Stimulated activated naive B cell treated with anti-CD40 and anti-IgM and Interleukin-4, amounts not matched to agents 10 μg/mL and 1 μg/mL and 100 μg/mL, for 72 hours (primary cell): ENCODE measurements at regions not wholly inside any gene's neighbourhood (a gene's known extent, or its start where the extent isn't known, plus 50 kb on each side); places are given as distances from the start of the nearest gene placed in this dataset.
A peak's percentile ranks its signal among the peaks of the same experiment; 100 is the strongest.
"Not testable (repeated sequence)": the region's sequence is repeated elsewhere in the genome, so short reads cannot be mapped to it uniquely, and the experiment has no call there.

ENCODE experiments used
- ATAC-seq, 2 donors: fragments of 150-1000 bp; cut with Tn5 transposase; replicated peaks; 2 replicates each; pipeline ENCODE4 v1.10.0; 2021; ENCODE audit warnings: moderate library complexity in 1 of 2
- DNase-seq: peaks from one replicate; pipeline ENCODE4 v3.0.0; 2021
- H3K27ac Mint-ChIP-seq: one replicate; pipeline ENCODE4 v1.8.0; 2022; ENCODE audit warnings: mild to moderate bottlenecking, mixed read lengths
- H3K27me3 Mint-ChIP-seq, 2 donors: one replicate each; pipeline ENCODE4 v1.8.0; 2022; ENCODE audit warnings: mixed read lengths in 2 of 2
- H3K36me3 Mint-ChIP-seq, 2 donors: one replicate each; pipeline ENCODE4 v1.8.0; 2022; ENCODE audit warnings: mixed read lengths in 2 of 2, mild to moderate bottlenecking in 1 of 2
- H3K4me1 Mint-ChIP-seq, 2 donors: one replicate each; pipeline ENCODE4 v1.8.0; 2022; ENCODE audit warnings: mixed read lengths in 2 of 2, mild to moderate bottlenecking in 1 of 2
- H3K4me3 Mint-ChIP-seq, 2 donors: one replicate each; pipeline ENCODE4 v1.8.0; 2022; ENCODE audit warnings: mild to moderate bottlenecking in 2 of 2, mixed read lengths in 2 of 2, moderate library complexity in 1 of 2
- H3K9me3 Mint-ChIP-seq, 2 donors: one replicate each; pipeline ENCODE4 v1.8.0; 2022; ENCODE audit warnings: mixed read lengths in 2 of 2, mild to moderate bottlenecking in 1 of 2

GRCh38 chr1:244334842-244335241 is 116.9 kb downstream of the ADSS2 start:
- H3K9me3 Mint-ChIP-seq, H3K4me1 Mint-ChIP-seq, DNase-seq: not testable (repeated sequence)

GRCh38 chr1:244335456-244335855 is 116.3 kb downstream of the ADSS2 start:
- DNase-seq (no peak), ATAC-seq (no peak)
- Mint-ChIP-seq H3K9me3 (peaks cover 2 to 4% of the 10 kb centered on the region in 2 donors), H3K27me3 (peaks cover 23 to 32% of the 10 kb centered on the region in 2 donors), H3K4me3 (no peak overlapping the region), H3K36me3 (peaks cover 3% of the 10 kb centered on the region in 2 donors), H3K4me1 (peaks cover 0 to 2% of the 10 kb centered on the region in 2 donors), H3K27ac (no peak overlapping the region)

More at GRCh38 chr1:244334842-244335241, 116.9 kb downstream of the ADSS2 start:
- ATAC-seq, H3K4me3 Mint-ChIP-seq, H3K27ac Mint-ChIP-seq, H3K36me3 Mint-ChIP-seq: not testable (repeated sequence)
- H3K27me3 Mint-ChIP-seq = peaks cover 20 to 29% of the 10 kb centered on the region in 2 donors

GRCh38 chr1:244336232-244336899 is 115.3 kb downstream of the ADSS2 start:
- DNase-seq (no peak), ATAC-seq (no peak)
- H3K9me3 Mint-ChIP-seq = peaks cover 2 to 4% of the 10 kb centered on the region in 2 donors
- H3K27ac Mint-ChIP-seq = no peak overlapping the region
- peaks cover 3% of the 10 kb centered on the region in 2 donors for H3K36me3 Mint-ChIP-seq
- peaks cover 2% of the 10 kb centered on the region in 2 donors for H3K4me1 Mint-ChIP-seq
- H3K4me3 Mint-ChIP-seq = no peak overlapping the region
- peaks cover 23 to 36% of the 10 kb centered on the region in 2 donors for H3K27me3 Mint-ChIP-seq

- peaks cover 3 to 6% of the 10 kb centered on the region in 2 donors for H3K4me1 Mint-ChIP-seq
These were observed 113.9 kb downstream of the ADSS2 start for GRCh38 chr1:244337839-244338238.

GRCh38 chr1:244339073-244339692 is 112.5 kb downstream of the ADSS2 start:
- DNase-seq = no peak
- Mint-ChIP-seq H3K9me3 (peaks cover 0 to 2% of the 10 kb centered on the region in 2 donors), H3K36me3 (peaks cover 2 to 3% of the 10 kb centered on the region in 2 donors), H3K4me3 (no peak overlapping the region), H3K27me3 (peaks cover 11 to 17% of the 10 kb centered on the region in 2 donors), H3K4me1 (peaks cover 3 to 6% of the 10 kb centered on the region in 2 donors), H3K27ac (no peak overlapping the region)
- ATAC-seq = no peak

More at GRCh38 chr1:244337839-244338238, 113.9 kb downstream of the ADSS2 start:
- H3K4me3 Mint-ChIP-seq = no peak overlapping the region
- H3K27me3 Mint-ChIP-seq = peaks cover 18 to 29% of the 10 kb centered on the region in 2 donors
- no peak for DNase-seq
- ATAC-seq = no peak
- peaks cover 0 to 2% of the 10 kb centered on the region in 2 donors for H3K9me3 Mint-ChIP-seq
- peaks cover 2 to 3% of the 10 kb centered on the region in 2 donors for H3K36me3 Mint-ChIP-seq
- H3K27ac Mint-ChIP-seq = no peak overlapping the region

- Mint-ChIP-seq H3K27ac (no peak overlapping the region), H3K4me3 (no peak overlapping the region), H3K27me3 (peaks cover 6 to 11% of the 10 kb centered on the region in 2 donors), H3K9me3 (no peaks in the 10 kb centered on the region), H3K4me1 (peaks cover 3 to 6% of the 10 kb centered on the region in 2 donors), H3K36me3 (no peaks in the 10 kb centered on the region)
- no peak for ATAC-seq
- DNase-seq = no peak
These were observed 111.9 kb downstream of the ADSS2 start for GRCh38 chr1:244339776-244340175.

- Mint-ChIP-seq H3K4me1 (peaks cover 3 to 6% of the 10 kb centered on the region in 2 donors), H3K27me3 (peaks cover 6 to 11% of the 10 kb centered on the region in 2 donors), H3K36me3 (no peaks in the 10 kb centered on the region), H3K9me3 (no peaks in the 10 kb centered on the region), H3K27ac (no peak overlapping the region), H3K4me3 (no peak overlapping the region)
- DNase-seq = no peak
- no peak for ATAC-seq
These were observed 111.3 kb downstream of the ADSS2 start for GRCh38 chr1:244340396-244340795.

GRCh38 chr1:244341455-244342450 is 110.0 kb downstream of the ADSS2 start:
- Mint-ChIP-seq H3K27ac (peak overlapping the region; percentile 25), H3K9me3 (peaks cover 8 to 10% of the 10 kb centered on the region in 2 donors), H3K4me3 (no peak overlapping the region), H3K36me3 (peaks cover 0 to 5% of the 10 kb centered on the region in 2 donors), H3K4me1 (peaks cover 7 to 15% of the 10 kb centered on the region in 2 donors), H3K27me3 (peaks cover 6 to 11% of the 10 kb centered on the region in 2 donors)
- no peak for DNase-seq
- peak; percentile 50 to 53 for ATAC-seq

GRCh38 chr1:244344001-244344400 is 107.7 kb downstream of the ADSS2 start:
- DNase-seq (no peak), ATAC-seq (no peak)
- H3K9me3 Mint-ChIP-seq = peaks cover 15 to 17% of the 10 kb centered on the region in 2 donors
- no peak overlapping the region for H3K4me3 Mint-ChIP-seq
- no peak overlapping the region for H3K27ac Mint-ChIP-seq
- H3K36me3 Mint-ChIP-seq = peaks cover 8 to 10% of the 10 kb centered on the region in 2 donors
- peaks cover 3 to 7% of the 10 kb centered on the region in 2 donors for H3K27me3 Mint-ChIP-seq
- H3K4me1 Mint-ChIP-seq = peaks cover 9 to 15% of the 10 kb centered on the region in 2 donors

GRCh38 chr1:244346972-244347618 is 104.6 kb downstream of the ADSS2 start:
- Mint-ChIP-seq H3K27ac (no peak overlapping the region), H3K36me3 (peaks cover 8 to 10% of the 10 kb centered on the region in 2 donors), H3K9me3 (peaks cover 15 to 18% of the 10 kb centered on the region in 2 donors), H3K27me3 (no peaks in the 10 kb centered on the region), H3K4me1 (peaks cover 19 to 35% of the 10 kb centered on the region in 2 donors), H3K4me3 (no peak overlapping the region)
- ATAC-seq (no peak), DNase-seq (no peak)

GRCh38 chr1:244347942-244348341 is 103.8 kb downstream of the ADSS2 start:
- ATAC-seq = no peak
- no peak overlapping the region for H3K27ac Mint-ChIP-seq
- H3K4me1 Mint-ChIP-seq = peaks cover 24 to 40% of the 10 kb centered on the region in 2 donors
- no peaks in the 10 kb centered on the region for H3K27me3 Mint-ChIP-seq
- H3K9me3 Mint-ChIP-seq = peaks cover 15 to 18% of the 10 kb centered on the region in 2 donors
- H3K4me3 Mint-ChIP-seq = no peak overlapping the region
- peaks cover 8 to 10% of the 10 kb centered on the region in 2 donors for H3K36me3 Mint-ChIP-seq
- no peak for DNase-seq

GRCh38 chr1:244349103-244349531 is 102.6 kb downstream of the ADSS2 start:
- DNase-seq (no peak), ATAC-seq (no peak)
- no peak overlapping the region for H3K27ac Mint-ChIP-seq
- H3K9me3 Mint-ChIP-seq = peaks cover 15 to 18% of the 10 kb centered on the region in 2 donors
- no peaks in the 10 kb centered on the region for H3K27me3 Mint-ChIP-seq
- H3K36me3 Mint-ChIP-seq = peaks cover 8 to 10% of the 10 kb centered on the region in 2 donors
- H3K4me3 Mint-ChIP-seq = no peak overlapping the region
- peaks cover 31 to 46% of the 10 kb centered on the region in 2 donors for H3K4me1 Mint-ChIP-seq

GRCh38 chr1:244349581-244350001 is 102.1 kb downstream of the ADSS2 start:
- Mint-ChIP-seq H3K27me3 (no peaks in the 10 kb centered on the region), H3K36me3 (peaks cover 8 to 10% of the 10 kb centered on the region in 2 donors), H3K4me1 (peaks cover 31 to 46% of the 10 kb centered on the region in 2 donors), H3K4me3 (no peak overlapping the region), H3K9me3 (peaks cover 15 to 18% of the 10 kb centered on the region in 2 donors), H3K27ac (peak overlapping the region; percentile 9)
- DNase-seq (no peak), ATAC-seq (no peak)
